AG09319 (cell line): ENCODE measurements at regions not wholly inside any gene's neighbourhood (a gene's known extent, or its start where the extent isn't known, plus 50 kb on each side); places are given as distances from the start of the nearest gene placed in this dataset.

Experiments used
- DNase-seq: peaks from one replicate; pipeline ENCODE4 v3.0.0-alpha.2; 2010; ENCODE audit warnings: low read depth; ENCODE audit errors: extremely low read depth
- CTCF ChIP-seq: IDR thresholded peaks from 2 replicates; pipeline ENCODE4 v1.5.1; 2011; ENCODE audit warnings: low read depth, mild to moderate bottlenecking, inconsistent platforms, low read length, moderate library complexity

- TF ChIP-seq CTCF: no peak
These were observed 322.7 kb downstream of the SUCLA2 start for GRCh38 chr13:47678201-47678968.

GRCh38 chr13:47675871-47676270 lies 325.2 kb downstream of the SUCLA2 start:
- TF ChIP-seq CTCF: no peak
- DNase-seq: no peak

More at GRCh38 chr13:47678201-47678968, 322.7 kb downstream of the SUCLA2 start:
- no peak for DNase-seq

- peak; percentile 87 for DNase-seq
- TF ChIP-seq CTCF: no peak
These were observed 327.8 kb downstream of the SUCLA2 start for GRCh38 chr13:47673009-47673850.

GRCh38 chr13:47672245-47673008 lies 328.6 kb downstream of the SUCLA2 start:
- no peak for TF ChIP-seq CTCF
- DNase-seq: no peak

GRCh38 chr13:47671776-47672175 lies 329.3 kb downstream of the SUCLA2 start:
- no peak for TF ChIP-seq CTCF
- DNase-seq: no peak

- no peak for TF ChIP-seq CTCF
These were observed 336.0 kb downstream of the SUCLA2 start for GRCh38 chr13:47665043-47665442.

More at GRCh38 chr13:47665043-47665442, 336.0 kb downstream of the SUCLA2 start:
- no peak for DNase-seq
